ENCODE measurements at regions not wholly inside any gene's neighbourhood (a gene's known extent, or its start where the extent isn't known, plus 50 kb on each side); places are given as distances from the start of the nearest gene placed in this dataset.

GRCh38 chr16:64410306-64410705, 711.6 kb downstream of the CDH11 start:
- TF ChIP-seq CTCF (IDR thresholded peaks at IDR 0.05; ENCODE audit: poor library complexity, severe bottlenecking) (no peak), SMC3 (conservative IDR thresholded peaks at IDR 0.05; ENCODE audit: poor library complexity) (no peak), MXI1 (conservative IDR thresholded peaks at IDR 0.05; ENCODE audit: poor library complexity, severe bottlenecking) (no peak), EZH2 (IDR thresholded peaks at IDR 0.05; ENCODE audit: borderline replicate concordance, insufficient read depth, low read length, poor library complexity, severe bottlenecking) (no peak), RAD21 (conservative IDR thresholded peaks at IDR 0.05) (no peak)
